COLO829 (cell line): ENCODE measurements at regions not wholly inside any gene's neighbourhood (a gene's known extent, or its start where the extent isn't known, plus 50 kb on each side); places are given as distances from the start of the nearest gene placed in this dataset.
"Not testable (repeated sequence)": the region's sequence is repeated elsewhere in the genome, so short reads cannot be mapped to it uniquely, and the experiment has no call there.

Source experiments
- DNase-seq: peaks from one replicate; pipeline ENCODE4 v3.0.0; 2012; ENCODE audit warnings: low spot score

DNA sequence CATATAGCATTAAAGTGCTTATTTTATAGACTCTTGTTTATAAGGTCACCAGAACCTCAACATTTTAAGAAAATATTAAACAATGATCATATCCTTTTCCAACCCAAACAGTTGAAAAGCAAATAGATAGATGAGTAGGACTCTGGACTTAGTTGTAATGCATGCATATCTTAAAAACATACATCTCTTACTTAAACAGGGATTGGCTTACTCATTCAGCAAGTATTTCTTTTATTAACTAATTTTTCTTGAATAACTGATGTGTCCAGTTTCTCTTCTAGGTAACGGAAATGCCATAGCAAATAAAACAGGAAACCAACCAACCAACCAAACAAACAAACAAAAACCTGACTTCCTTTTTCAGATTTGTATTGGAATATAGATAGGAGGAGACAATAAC, 70.9 kb upstream of the NBPF4 start:
- DNase-seq, result no peak

DNA sequence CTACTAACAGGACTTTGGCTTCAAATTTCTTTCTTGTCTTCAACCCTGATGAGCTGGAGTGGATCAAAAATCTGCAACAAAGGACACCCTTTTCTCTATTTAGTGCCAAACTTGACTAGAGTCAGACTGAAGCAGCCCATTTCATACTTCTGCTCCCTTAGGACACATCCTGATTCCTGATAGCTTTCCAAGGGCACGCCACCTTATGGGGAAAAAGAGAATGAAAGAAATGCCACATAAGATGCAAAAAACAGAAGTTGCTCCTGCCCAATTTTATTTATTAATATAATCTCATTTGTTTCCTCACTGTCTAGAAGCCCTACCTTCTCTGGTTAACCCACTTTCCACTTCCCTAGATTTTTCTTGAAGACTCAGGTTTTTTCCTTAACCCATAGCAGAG, 72.7 kb upstream of the NBPF4 start:
- peak; percentile 4 for DNase-seq

DNA sequence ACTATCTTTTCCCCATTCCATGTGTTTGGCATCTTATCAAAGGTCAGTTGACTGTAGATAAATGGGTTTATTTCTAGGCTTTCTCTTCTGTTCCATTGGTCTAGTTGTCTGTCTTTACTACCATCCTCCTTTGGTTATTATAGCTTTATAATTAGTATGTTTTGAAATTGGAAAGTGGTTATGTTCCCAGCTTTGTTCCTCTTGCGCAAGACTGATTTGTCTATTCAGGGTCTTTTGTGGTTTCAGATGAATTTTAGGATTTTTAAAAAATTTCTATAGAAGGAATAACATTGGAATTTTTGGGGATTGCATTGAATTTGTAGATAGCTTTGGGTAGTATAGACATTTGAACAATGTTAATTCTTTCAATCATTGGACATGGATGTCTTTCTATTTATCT, 77.0 kb upstream of the NBPF4 start:
- DNase-seq, result no peak

DNA sequence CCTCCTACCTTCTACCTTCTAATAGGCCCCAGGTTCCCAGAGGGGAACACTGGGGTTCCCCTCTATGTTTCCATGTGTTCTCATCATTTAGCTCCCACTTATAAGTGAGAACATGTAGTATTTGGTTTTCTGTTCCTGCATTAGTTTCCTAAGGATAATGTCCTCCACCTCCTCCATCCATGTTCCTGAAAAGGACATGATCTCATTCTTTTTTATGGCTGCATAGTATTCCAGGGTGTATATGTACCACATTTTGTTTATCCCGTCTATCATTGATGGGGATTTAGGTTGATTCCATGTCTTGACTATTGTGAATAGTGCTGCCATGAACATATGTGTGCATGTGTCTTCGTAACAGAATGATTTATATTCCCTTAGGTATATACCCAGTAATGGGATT, 81.5 kb upstream of the NBPF4 start:
- DNase-seq, result not testable (repeated sequence)

DNA sequence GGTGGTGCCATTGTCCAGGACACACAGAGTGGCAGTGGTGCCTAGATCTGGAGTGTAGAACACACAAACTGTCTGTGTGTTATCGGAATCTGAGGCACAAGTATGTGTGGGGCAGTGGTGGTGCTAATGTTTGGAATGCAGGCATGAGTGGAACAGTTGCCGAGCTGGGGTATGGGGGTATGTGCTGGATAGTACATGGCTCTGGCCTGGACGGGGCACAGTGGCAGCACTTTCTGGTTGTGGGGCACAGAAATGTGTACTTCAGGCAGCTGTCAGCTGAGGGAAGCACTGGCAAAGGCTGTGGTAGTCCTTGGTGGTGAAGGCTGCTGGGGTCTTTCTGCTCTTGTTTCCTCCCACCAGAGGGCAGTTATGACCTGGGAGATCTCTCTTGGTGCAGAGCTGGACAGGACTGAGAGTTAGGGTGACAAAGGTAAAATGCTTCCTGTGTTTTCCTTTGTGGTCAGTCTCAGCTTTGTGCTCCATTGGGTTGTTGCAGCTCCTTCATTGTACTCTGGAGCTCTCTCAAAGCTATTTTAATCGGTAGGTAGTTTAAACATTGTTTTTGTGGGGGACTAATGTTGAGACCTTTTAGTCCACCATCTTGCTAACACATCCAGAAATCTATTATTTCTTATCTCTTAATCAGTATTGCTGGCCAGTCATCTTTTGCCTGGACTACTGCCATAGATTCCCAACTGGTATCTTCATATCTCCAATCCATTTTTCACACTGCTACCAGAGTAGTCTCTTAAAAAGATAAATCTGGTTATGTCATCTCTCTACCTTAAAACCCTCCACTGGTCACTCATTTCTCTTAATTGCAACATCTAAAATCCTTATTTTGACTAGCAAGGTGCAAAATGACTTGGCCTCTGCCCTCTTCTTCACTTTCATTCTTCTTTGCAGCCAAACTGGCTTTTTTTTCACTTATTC, 83.9 kb upstream of the NBPF4 start:
- DNase-seq, result no peak

DNA sequence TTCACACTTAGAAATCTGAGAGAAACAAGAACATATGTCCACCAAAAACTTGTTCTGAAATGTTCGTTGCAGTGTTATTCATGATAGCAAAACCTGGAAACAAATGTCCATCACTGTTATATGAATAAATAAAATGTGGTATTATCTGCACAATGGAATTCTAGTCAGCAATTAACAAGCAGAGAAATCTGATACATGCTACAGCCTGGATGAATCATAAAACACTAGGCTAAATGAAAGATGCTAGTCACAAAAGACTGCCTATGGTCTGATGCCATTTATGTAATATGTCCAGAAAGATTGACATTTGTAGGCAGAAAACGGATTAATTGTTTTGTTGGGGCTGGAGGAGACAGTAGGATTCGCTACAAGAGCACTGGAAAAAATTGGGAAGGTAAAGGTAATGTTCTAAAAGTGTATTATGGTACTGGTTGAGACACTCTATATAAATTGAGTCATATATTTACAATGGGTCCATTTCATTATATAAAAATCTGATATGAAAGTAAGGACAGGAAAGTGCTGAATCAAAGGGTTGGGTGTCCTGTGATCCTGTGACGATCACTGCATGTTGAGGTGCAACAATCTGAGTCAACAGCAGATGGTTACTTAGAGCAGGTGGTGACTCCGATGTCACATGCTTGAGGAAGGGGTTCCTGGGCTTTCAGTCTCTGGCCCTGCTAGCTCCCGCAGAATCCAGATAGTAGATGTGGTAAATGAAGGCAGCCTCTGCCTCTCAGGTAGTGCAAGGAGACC, 102.1 kb upstream of the NBPF4 start:
- peak; percentile 33 for DNase-seq

DNA sequence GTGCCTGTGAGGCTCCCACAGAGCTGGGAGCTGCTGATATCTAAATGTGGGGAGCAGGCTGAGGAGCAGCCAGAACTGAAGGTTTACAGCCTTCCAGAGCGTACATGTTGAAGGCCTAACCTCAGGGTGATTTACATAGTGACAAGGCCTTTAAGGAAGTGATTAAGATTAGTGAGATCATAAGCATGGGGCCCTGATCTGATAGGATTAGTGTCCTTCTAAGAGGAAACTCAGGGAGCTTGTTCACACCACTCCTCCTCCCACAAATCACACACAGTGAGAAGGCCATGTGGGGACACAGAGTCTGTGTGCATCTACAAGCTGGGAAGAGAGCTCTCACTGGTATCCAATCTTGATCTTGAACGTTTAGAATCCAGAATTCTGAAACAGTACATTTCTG, 92.3 kb upstream of the NBPF6 start:
- no peak for DNase-seq

DNA sequence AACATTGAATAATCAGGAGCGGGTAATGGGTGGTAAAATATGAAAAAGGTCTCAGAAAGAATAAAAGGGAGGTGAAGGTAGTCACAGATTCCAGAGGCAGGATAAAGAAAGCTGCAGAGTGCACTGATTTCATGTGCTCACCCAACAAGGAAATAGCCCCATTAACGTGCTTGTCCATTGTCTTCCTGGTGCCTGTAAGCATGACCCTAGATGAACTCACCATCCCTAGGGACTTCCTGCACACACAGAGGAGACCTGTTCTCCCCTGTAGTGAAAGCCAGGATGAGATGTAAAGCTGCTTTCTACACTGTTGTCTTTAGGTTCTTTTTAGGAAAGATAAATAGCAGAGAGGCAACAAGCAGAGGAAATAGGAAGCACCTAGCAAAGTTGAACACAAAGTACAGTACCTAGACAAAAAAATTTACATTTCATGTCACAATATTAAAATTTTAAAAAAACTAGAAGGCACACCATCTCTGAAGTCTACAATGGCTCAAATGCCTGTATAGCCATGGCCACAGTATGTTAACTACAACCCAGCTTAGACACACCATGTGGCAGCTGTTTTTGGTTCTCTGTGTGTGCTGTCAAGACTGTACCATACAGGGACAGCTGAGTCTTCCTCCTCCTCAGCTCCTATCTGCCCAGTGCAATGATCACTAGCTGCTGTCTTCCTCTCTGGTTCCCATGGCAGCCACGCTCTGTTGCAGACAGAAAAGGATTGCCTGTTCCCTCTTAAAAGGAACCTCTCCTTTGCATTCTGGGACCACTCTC, 69.9 kb upstream of the NBPF6 start:
- DNase-seq, result not testable (repeated sequence)
